ENCODE measurements at regions not wholly inside any gene's neighbourhood (a gene's known extent, or its start where the extent isn't known, plus 50 kb on each side); places are given as distances from the start of the nearest gene placed in this dataset.
"Not testable (repeated sequence)": the region's sequence is repeated elsewhere in the genome, so short reads cannot be mapped to it uniquely, and the experiment has no call there.

GRCh38 chr6:13874191-13874549, 50.6 kb upstream of the RNF182 start:
- no peak for DNase-seq (ENCODE audit: low read depth in 2 of 2, low spot score in 1 of 2)

GRCh38 chr6:13873288-13874190, 51.2 kb upstream of the RNF182 start:
- peak; percentile 51 to 57 for DNase-seq (ENCODE audit: low read depth in 2 of 2, low spot score in 1 of 2)

- DNase-seq (ENCODE audit: low read depth in 2 of 2, low spot score in 1 of 2), result no peak
Observed at GRCh38 chr6:13872681-13873080, 52.1 kb upstream of the RNF182 start.

GRCh38 chr6:13872006-13872405, 52.7 kb upstream of the RNF182 start:
- DNase-seq (ENCODE audit: low read depth in 2 of 2, low spot score in 1 of 2), result not testable (repeated sequence)

- no peak for DNase-seq (ENCODE audit: low read depth in 2 of 2, low spot score in 1 of 2)
Observed at GRCh38 chr6:13870214-13870830, 54.4 kb upstream of the RNF182 start.

- DNase-seq (ENCODE audit: low read depth in 2 of 2, low spot score in 1 of 2), result no peak
Observed at GRCh38 chr6:13868236-13868635, 53.9 kb upstream of the MCUR1 start.

GRCh38 chr6:13866301-13866700, 51.9 kb upstream of the MCUR1 start:
- DNase-seq (ENCODE audit: low read depth in 2 of 2, low spot score in 1 of 2), result no peak

- no peak for DNase-seq (ENCODE audit: low read depth in 2 of 2, low spot score in 1 of 2)
Observed at GRCh38 chr6:13865141-13865540, 50.8 kb upstream of the MCUR1 start.

- not testable (repeated sequence) for DNase-seq (ENCODE audit: low read depth in 2 of 2, low spot score in 1 of 2)
Observed at GRCh38 chr6:13864669-13865068, 50.3 kb upstream of the MCUR1 start.
